Stomach (tissue), 8 donors: ENCODE measurements at regions not wholly inside any gene's neighbourhood (a gene's known extent, or its start where the extent isn't known, plus 50 kb on each side); places are given as distances from the start of the nearest gene placed in this dataset.

ENCODE experiments used
- DNase-seq, 2 donors: peaks; one replicate each; pipeline versions ENCODE4 v3.0.0 to v3.0.0-alpha.2; 2013 to 2019
- H3K27ac ChIP-seq, 5 donors: fragments of 200-600 bp in 4 of 5; sonication (generic) in 4 of 5; one replicate each; pipeline ENCODE4 v1.5.1; 2013 to 2019; ENCODE audit warnings: mild to moderate bottlenecking in 1 of 5, moderate library complexity in 1 of 5
- H3K27me3 ChIP-seq, 3 donors: fragments of 200-600 bp; sonication (generic); one replicate each; pipeline ENCODE4 v1.5.1; 2017 to 2019; ENCODE audit warnings: mixed run types in 1 of 3
- H3K36me3 ChIP-seq, 4 donors: fragments of 200-600 bp; sonication (generic); 1 replicate in 3 of 4; 2 replicates in 1 of 4; pipeline ENCODE4 v1.5.1; 2016 to 2019
- H3K4me1 ChIP-seq, 4 donors: fragments of 200-600 bp; sonication (generic); one replicate each; pipeline ENCODE4 v1.5.1; 2016 to 2019
- H3K4me3 ChIP-seq, 4 donors: fragments of 200-600 bp; sonication (generic) in 3 of 4; one replicate each; pipeline ENCODE4 v1.5.1; 2016 to 2019; ENCODE audit warnings: mild to moderate bottlenecking in 1 of 4
- H3K9me3 ChIP-seq, 4 donors: fragments of 200-600 bp; sonication (generic); one replicate each; pipeline ENCODE4 v1.5.1; 2016 to 2019
- EP300 ChIP-seq: sonication (generic); formaldehyde crosslinking; IDR thresholded peaks from one replicate; pipeline ENCODE4 v1.6.1; 2017; ENCODE audit warnings: antibody characterized with exemption
- POLR2A ChIP-seq, 4 donors: fragments of 450-650 bp; IDR thresholded peaks; one replicate each; pipeline ENCODE4 v1.6.1; 2016; ENCODE audit warnings: antibody characterized with exemption in 4 of 4, control low read depth in 2 of 4, mild to moderate bottlenecking in 1 of 4, moderate library complexity in 1 of 4
- POLR2AphosphoS5 ChIP-seq, 3 donors: sonication (generic); formaldehyde crosslinking; IDR thresholded peaks; one replicate each; pipeline ENCODE4 v1.6.1; 2016; ENCODE audit warnings: antibody characterized with exemption in 3 of 3
- WGBS, 5 donors: extraction: QIAGEN DNeasy Blood & Tissue Kit in 3 of 5; methylation state at CpG; one replicate each; pipeline versions ENCODE4 v1.1.5 to v1.1.7; 2013 to 2018; 5-methylcytosine and 5-hydroxymethylcytosine counted together
- intact Hi-C: fragments of 100-400 bp; cut with DNase I; formaldehyde crosslinking; loops from one replicate; pipeline ENCODE4 v1.15.1; 2023; ENCODE audit warnings: low total_unique reads
- TF ChIP-seq, protein P1 (sequence below), 7 experiments: fragments of 450-650 bp in 4 of 7; fragments of 200-600 bp in 3 of 7; sonication (generic) in 3 of 7; IDR thresholded peaks; one replicate each; pipeline ENCODE4 v1.5.1; 2016 to 2019; ENCODE audit warnings: antibody characterized with exemption in 7 of 7, control low read depth in 2 of 7, mild to moderate bottlenecking in 1 of 7
- donor health status: healthy with polysubstance abuse.
- donor health status: Bipolar disorder and iron deficiency.
- donor health status: healthy.

DNA sequence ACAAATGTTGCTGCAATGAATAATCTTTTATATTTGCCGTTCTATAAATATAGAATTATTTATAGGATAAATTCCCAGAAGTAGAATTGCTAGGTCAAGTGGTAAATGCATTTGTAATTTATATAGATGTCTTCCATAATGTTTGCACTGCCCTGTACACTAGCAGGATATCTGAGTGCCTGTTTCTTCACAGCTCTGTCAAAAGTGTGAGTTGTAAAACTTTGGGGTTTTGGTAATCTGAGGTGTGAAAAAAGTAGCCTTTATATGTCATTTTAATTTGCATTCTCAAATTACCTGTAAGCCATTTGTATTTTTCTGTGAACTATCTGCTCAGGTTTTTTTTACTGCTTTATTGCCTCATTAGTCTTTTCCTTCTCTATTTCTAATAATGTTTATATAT, 271.2 kb downstream of the NEBL start:
- H3K4me3 ChIP-seq, result no peak overlapping the region
- H3K4me1 ChIP-seq, result peaks cover 0 to 17% (median 6%) of the 10 kb centered on the region in 4 donors
- intact Hi-C loops, result no loop called here
- H3K27me3 ChIP-seq, result no peaks in the 10 kb centered on the region
- H3K9me3 ChIP-seq, result no peaks in the 10 kb centered on the region
- TF ChIP-seq POLR2AphosphoS5 (IDR thresholded peaks at IDR 0.05) (no peak), EP300 (no peak), POLR2A (IDR thresholded peaks at IDR 0.05) (no peak)
- TF ChIP-seq, protein P1, sequence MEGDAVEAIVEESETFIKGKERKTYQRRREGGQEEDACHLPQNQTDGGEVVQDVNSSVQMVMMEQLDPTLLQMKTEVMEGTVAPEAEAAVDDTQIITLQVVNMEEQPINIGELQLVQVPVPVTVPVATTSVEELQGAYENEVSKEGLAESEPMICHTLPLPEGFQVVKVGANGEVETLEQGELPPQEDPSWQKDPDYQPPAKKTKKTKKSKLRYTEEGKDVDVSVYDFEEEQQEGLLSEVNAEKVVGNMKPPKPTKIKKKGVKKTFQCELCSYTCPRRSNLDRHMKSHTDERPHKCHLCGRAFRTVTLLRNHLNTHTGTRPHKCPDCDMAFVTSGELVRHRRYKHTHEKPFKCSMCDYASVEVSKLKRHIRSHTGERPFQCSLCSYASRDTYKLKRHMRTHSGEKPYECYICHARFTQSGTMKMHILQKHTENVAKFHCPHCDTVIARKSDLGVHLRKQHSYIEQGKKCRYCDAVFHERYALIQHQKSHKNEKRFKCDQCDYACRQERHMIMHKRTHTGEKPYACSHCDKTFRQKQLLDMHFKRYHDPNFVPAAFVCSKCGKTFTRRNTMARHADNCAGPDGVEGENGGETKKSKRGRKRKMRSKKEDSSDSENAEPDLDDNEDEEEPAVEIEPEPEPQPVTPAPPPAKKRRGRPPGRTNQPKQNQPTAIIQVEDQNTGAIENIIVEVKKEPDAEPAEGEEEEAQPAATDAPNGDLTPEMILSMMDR (IDR thresholded peaks at IDR 0.05), result no peak
- no peak overlapping the region for H3K27ac ChIP-seq
- 63 to 81% (median 72%) methylated on average over 1 of the region's 1 CpG for WGBS, 5 donors
- no peaks in the 10 kb centered on the region for H3K36me3 ChIP-seq
- DNase-seq, result no peak

DNA sequence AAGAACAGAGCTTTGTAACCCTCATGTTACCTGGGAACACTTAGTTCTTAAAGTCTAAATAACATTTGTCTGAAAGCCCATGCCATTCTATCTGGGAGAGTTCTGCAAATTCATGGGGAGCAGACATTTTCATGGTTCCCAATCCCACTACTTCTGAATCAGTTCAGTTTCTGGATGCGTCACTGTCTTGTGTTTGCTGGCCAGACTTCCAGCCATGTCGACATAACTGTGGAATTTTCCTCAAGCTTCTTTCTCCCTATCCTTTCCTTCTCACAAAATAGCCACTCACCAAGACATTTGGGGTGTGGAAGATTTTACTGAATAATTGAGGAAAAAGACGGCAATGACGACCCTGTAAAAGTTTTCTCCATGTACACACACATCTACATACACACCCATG, 272.5 kb downstream of the NEBL start:
- intact Hi-C loops, result no loop called here
- H3K27ac ChIP-seq, result no peak overlapping the region
- 73 to 89% (median 88%) methylated on average over 4 of the region's 4 CpGs for WGBS, 5 donors
- no peaks in the 10 kb centered on the region for H3K27me3 ChIP-seq
- no peak for TF ChIP-seq POLR2A (IDR thresholded peaks at IDR 0.05)
- no peak for TF ChIP-seq POLR2AphosphoS5 (IDR thresholded peaks at IDR 0.05)
- TF ChIP-seq, protein P1 (IDR thresholded peaks at IDR 0.05), result no peak
- no peak for TF ChIP-seq EP300
- no peaks in the 10 kb centered on the region for H3K9me3 ChIP-seq
- H3K36me3 ChIP-seq, result no peaks in the 10 kb centered on the region
- H3K4me3 ChIP-seq, result no peak overlapping the region
- no peak for DNase-seq
- peaks cover 0 to 17% (median 6%) of the 10 kb centered on the region in 4 donors for H3K4me1 ChIP-seq

DNA sequence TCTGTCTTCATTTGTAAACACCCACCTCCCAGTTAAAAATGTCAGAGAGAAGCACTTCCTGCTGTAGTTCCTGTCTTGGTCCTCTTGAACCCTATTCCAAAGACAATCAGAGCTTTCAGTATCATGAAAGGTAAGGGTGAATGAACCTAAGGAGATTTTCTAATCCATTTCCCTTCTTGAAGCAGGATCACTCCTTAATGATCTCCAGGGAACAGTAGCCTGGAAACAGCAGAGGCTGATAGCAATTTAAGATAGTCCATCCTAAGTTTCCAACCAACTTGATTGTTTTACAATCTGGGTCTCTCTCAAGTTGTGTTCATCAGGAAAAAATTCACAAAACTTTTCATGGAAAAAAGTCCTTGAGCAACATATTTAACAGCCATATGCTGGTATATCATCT, 273.6 kb downstream of the NEBL start:
- no peaks in the 10 kb centered on the region for H3K27me3 ChIP-seq
- intact Hi-C loops, result no loop called here
- H3K27ac ChIP-seq, result peak overlapping the region in 2 of 5 donors; percentile 13 to 30
- TF ChIP-seq, protein P1 (IDR thresholded peaks at IDR 0.05), result no peak
- TF ChIP-seq POLR2A (IDR thresholded peaks at IDR 0.05) (no peak), POLR2AphosphoS5 (IDR thresholded peaks at IDR 0.05) (no peak), EP300 (no peak)
- no peak overlapping the region for H3K4me3 ChIP-seq
- H3K36me3 ChIP-seq, result no peaks in the 10 kb centered on the region
- no peaks in the 10 kb centered on the region for H3K9me3 ChIP-seq
- no peak for DNase-seq
- peaks cover 0 to 17% (median 6%) of the 10 kb centered on the region in 4 donors for H3K4me1 ChIP-seq

DNA sequence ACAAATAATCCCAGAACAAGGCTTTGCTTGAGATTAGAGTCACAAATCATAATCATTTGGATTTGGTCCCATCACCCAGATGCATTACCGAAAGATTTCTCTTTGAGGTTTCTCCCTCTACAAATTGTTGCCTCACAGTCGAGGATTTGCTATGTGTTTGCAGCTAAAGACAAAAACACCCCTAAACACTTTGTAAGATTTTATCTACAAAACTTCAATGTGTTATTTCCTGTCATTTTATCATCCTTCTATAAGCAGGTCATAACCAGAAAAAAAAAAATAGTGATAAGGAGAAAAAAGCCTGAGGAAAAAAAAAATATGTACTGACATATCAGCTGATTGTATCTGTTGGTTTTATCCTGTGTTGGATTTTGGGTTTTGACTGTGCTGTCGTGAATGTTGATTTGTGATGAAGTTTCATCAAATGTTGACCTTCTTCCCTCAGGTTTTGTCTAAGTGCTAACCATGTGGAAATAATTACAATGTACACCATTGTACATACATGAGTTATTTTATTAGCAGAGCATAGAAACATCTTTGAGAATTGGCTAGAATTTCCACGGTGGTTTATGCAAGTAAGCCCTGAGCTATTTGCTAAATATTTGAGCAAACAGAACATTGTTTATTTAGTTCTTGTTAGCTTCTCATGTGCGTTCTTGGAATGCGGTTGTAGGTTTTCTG, 274.4 kb downstream of the NEBL start:
- no peak overlapping the region for H3K4me3 ChIP-seq
- WGBS, 5 donors, result 9 to 23% (median 17%) methylated on average over 6 of the region's 6 CpGs
- H3K27ac ChIP-seq, result no peak overlapping the region
- H3K36me3 ChIP-seq, result no peaks in the 10 kb centered on the region
- intact Hi-C loops, result no loop called here
- no peaks in the 10 kb centered on the region for H3K27me3 ChIP-seq
- peak in 1 of 3 donors; percentile 17 for TF ChIP-seq POLR2AphosphoS5 (IDR thresholded peaks at IDR 0.05)
- TF ChIP-seq EP300, result no peak
- TF ChIP-seq, protein P1 (IDR thresholded peaks at IDR 0.05), result no peak
- TF ChIP-seq POLR2A (IDR thresholded peaks at IDR 0.05), result no peak
- DNase-seq, result peak in 1 of 2 donors; percentile 46
- peaks cover 0 to 17% (median 6%) of the 10 kb centered on the region in 4 donors for H3K4me1 ChIP-seq
- H3K9me3 ChIP-seq, result no peaks in the 10 kb centered on the region
